ENCODE measurements at regions not wholly inside any gene's neighbourhood (a gene's known extent, or its start where the extent isn't known, plus 50 kb on each side); places are given as distances from the start of the nearest gene placed in this dataset.

DNA sequence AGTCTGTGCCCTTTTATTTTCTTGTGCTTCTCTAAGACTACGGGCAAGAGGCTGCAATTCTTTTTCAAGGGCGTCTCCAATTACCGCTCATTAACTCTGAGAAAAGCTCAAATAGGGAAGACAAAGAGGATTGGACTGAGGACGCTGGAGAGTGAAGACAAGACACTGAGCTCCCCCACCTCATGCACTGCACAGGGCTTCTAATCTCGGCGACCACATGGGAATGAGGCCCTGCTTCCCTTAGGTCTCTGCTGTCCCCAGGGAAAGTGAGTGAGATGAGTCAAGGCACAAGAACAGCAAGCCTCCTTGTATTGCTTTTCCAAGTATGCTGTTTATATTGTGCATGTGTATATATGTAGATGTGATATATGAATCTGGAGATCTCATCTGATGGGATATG is 392.2 kb upstream of the CFAP20DC start:
- TF ChIP-seq GATA2 (IDR thresholded peaks at IDR 0.05; ENCODE audit: low read depth, low read length) (no peak), GATA3 (IDR thresholded peaks at IDR 0.05; ENCODE audit: low read depth, low read length) (no peak)

All from SH-SY5Y (cell line).